ENCODE measurements at regions not wholly inside any gene's neighbourhood (a gene's known extent, or its start where the extent isn't known, plus 50 kb on each side); places are given as distances from the start of the nearest gene placed in this dataset.

- no peak overlapping the region for H3K4me3 ChIP-seq (ENCODE audit: low read length)
- no peak for TF ChIP-seq CTCF (IDR thresholded peaks at IDR 0.05; ENCODE audit: insufficient read depth, low read depth, low read length, missing control alignments)
- DNase-seq (ENCODE audit: low read depth) = no peak
Measured at GRCh38 chr19:31840371-31840770, 491.1 kb upstream of the TSHZ3 start.

- TF ChIP-seq CTCF (IDR thresholded peaks at IDR 0.05; ENCODE audit: insufficient read depth, low read depth, low read length, missing control alignments) = no peak
- DNase-seq (ENCODE audit: low read depth) = no peak
- no peak overlapping the region for H3K4me3 ChIP-seq (ENCODE audit: low read length)
Measured at GRCh38 chr19:31841755-31842154, 492.5 kb upstream of the TSHZ3 start.

GRCh38 chr19:31863122-31863521 lies 482.3 kb upstream of the ZNF507 start:
- no peak for TF ChIP-seq CTCF (IDR thresholded peaks at IDR 0.05; ENCODE audit: insufficient read depth, low read depth, low read length, missing control alignments)
- DNase-seq (ENCODE audit: low read depth) = no peak
- H3K4me3 ChIP-seq (ENCODE audit: low read length) = no peak overlapping the region

GRCh38 chr19:31874313-31874712 lies 471.1 kb upstream of the ZNF507 start:
- no peak for TF ChIP-seq CTCF (IDR thresholded peaks at IDR 0.05; ENCODE audit: insufficient read depth, low read depth, low read length, missing control alignments)
- H3K4me3 ChIP-seq (ENCODE audit: low read length) = no peak overlapping the region
- DNase-seq (ENCODE audit: low read depth) = no peak

- DNase-seq (ENCODE audit: low read depth) = no peak
- TF ChIP-seq CTCF (IDR thresholded peaks at IDR 0.05; ENCODE audit: insufficient read depth, low read depth, low read length, missing control alignments) = no peak
- no peak overlapping the region for H3K4me3 ChIP-seq (ENCODE audit: low read length)
Measured at GRCh38 chr19:31875591-31875990, 469.8 kb upstream of the ZNF507 start.

GRCh38 chr19:31880283-31880682 lies 465.1 kb upstream of the ZNF507 start:
- TF ChIP-seq CTCF (IDR thresholded peaks at IDR 0.05; ENCODE audit: insufficient read depth, low read depth, low read length, missing control alignments) = no peak
- no peak overlapping the region for H3K4me3 ChIP-seq (ENCODE audit: low read length)
- DNase-seq (ENCODE audit: low read depth) = no peak

- no peak overlapping the region for H3K4me3 ChIP-seq (ENCODE audit: low read length)
- DNase-seq (ENCODE audit: low read depth) = no peak
- no peak for TF ChIP-seq CTCF (IDR thresholded peaks at IDR 0.05; ENCODE audit: insufficient read depth, low read depth, low read length, missing control alignments)
Measured at GRCh38 chr19:31881988-31882387, 463.4 kb upstream of the ZNF507 start.

Data from epithelial cell of esophagus (primary cell).